HL-60 (cell line): ENCODE measurements at regions not wholly inside any gene's neighbourhood (a gene's known extent, or its start where the extent isn't known, plus 50 kb on each side); places are given as distances from the start of the nearest gene placed in this dataset.

Source experiments
- DNase-seq, 2 experiments: peaks; one replicate each; pipeline ENCODE4 v3.0.0-alpha.2; 2010 to 2020; ENCODE audit warnings: low read depth in 1 of 2, low spot score in 1 of 2
- H3K27ac ChIP-seq: fragments of 250-450 bp; sonication (Bioruptor Pico); replicated peaks from 2 replicates; pipeline ENCODE4 v1.5.1; 2020; ENCODE audit warnings: mild to moderate bottlenecking, moderate library complexity
- H3K27me3 ChIP-seq: fragments of 250-450 bp; sonication (Bioruptor Pico); 2 replicates; pipeline ENCODE4 v1.5.1; 2021; ENCODE audit warnings: mild to moderate bottlenecking, moderate library complexity; ENCODE audit not compliant: insufficient read depth, poor library complexity, severe bottlenecking
- H3K4me3 ChIP-seq: replicated peaks from 2 replicates; pipeline ENCODE4 v1.5.1; 2011; ENCODE audit warnings: mild to moderate bottlenecking, control low read depth, low read length; ENCODE audit not compliant: insufficient read depth
- GABPA ChIP-seq: IDR thresholded peaks from 2 replicates; pipeline ENCODE4 v1.6.1; 2012; ENCODE audit warnings: low read depth
- POLR2AphosphoS5 ChIP-seq: IDR thresholded peaks from 2 replicates; pipeline ENCODE4 v1.6.1; 2012; ENCODE audit warnings: low read depth
- SPI1 ChIP-seq: IDR thresholded peaks from 2 replicates; pipeline ENCODE4 v1.6.1; 2012; ENCODE audit warnings: low read depth, mild to moderate bottlenecking, borderline replicate concordance
- TF ChIP-seq, protein P1 (sequence below): IDR thresholded peaks from 2 replicates; pipeline ENCODE4 v1.6.1; 2012; ENCODE audit warnings: low read depth; ENCODE audit not compliant: insufficient replicate concordance
- TF ChIP-seq, protein P2 (sequence below): IDR thresholded peaks from one replicate; pipeline ENCODE4 v1.5.1; 2011; ENCODE audit warnings: low read length, control low read depth, inconsistent platforms; ENCODE audit not compliant: insufficient read depth

DNA sequence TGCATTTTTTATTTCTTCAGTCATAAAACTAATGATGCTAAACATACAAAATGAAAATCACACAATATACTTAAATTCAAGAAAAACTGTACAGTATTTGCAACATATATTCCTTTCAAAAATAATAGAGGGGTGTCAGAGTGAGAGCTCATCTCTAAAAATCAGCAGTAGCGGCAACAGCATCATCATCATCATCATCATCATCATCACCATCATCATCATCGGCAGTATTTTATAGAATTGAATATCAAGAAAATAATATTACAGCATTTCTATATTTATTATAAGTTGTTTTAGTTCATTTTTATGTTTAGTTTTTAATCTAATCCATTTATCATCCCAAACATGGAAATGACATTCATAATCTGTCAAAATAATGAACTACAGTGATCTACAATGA is 67.4 kb upstream of the PPP1R3A start:
- Histone ChIP-seq H3K4me3 (no peak overlapping the region), H3K27ac (no peak overlapping the region), H3K27me3 (no peaks in the 10 kb centered on the region)
- DNase-seq, result no peak
- TF ChIP-seq, protein P1, sequence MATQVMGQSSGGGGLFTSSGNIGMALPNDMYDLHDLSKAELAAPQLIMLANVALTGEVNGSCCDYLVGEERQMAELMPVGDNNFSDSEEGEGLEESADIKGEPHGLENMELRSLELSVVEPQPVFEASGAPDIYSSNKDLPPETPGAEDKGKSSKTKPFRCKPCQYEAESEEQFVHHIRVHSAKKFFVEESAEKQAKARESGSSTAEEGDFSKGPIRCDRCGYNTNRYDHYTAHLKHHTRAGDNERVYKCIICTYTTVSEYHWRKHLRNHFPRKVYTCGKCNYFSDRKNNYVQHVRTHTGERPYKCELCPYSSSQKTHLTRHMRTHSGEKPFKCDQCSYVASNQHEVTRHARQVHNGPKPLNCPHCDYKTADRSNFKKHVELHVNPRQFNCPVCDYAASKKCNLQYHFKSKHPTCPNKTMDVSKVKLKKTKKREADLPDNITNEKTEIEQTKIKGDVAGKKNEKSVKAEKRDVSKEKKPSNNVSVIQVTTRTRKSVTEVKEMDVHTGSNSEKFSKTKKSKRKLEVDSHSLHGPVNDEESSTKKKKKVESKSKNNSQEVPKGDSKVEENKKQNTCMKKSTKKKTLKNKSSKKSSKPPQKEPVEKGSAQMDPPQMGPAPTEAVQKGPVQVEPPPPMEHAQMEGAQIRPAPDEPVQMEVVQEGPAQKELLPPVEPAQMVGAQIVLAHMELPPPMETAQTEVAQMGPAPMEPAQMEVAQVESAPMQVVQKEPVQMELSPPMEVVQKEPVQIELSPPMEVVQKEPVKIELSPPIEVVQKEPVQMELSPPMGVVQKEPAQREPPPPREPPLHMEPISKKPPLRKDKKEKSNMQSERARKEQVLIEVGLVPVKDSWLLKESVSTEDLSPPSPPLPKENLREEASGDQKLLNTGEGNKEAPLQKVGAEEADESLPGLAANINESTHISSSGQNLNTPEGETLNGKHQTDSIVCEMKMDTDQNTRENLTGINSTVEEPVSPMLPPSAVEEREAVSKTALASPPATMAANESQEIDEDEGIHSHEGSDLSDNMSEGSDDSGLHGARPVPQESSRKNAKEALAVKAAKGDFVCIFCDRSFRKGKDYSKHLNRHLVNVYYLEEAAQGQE, result no peak
- TF ChIP-seq, protein P2, sequence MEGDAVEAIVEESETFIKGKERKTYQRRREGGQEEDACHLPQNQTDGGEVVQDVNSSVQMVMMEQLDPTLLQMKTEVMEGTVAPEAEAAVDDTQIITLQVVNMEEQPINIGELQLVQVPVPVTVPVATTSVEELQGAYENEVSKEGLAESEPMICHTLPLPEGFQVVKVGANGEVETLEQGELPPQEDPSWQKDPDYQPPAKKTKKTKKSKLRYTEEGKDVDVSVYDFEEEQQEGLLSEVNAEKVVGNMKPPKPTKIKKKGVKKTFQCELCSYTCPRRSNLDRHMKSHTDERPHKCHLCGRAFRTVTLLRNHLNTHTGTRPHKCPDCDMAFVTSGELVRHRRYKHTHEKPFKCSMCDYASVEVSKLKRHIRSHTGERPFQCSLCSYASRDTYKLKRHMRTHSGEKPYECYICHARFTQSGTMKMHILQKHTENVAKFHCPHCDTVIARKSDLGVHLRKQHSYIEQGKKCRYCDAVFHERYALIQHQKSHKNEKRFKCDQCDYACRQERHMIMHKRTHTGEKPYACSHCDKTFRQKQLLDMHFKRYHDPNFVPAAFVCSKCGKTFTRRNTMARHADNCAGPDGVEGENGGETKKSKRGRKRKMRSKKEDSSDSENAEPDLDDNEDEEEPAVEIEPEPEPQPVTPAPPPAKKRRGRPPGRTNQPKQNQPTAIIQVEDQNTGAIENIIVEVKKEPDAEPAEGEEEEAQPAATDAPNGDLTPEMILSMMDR, result no peak
- TF ChIP-seq GABPA, result no peak
- TF ChIP-seq SPI1, result no peak
- TF ChIP-seq POLR2AphosphoS5, result no peak

DNA sequence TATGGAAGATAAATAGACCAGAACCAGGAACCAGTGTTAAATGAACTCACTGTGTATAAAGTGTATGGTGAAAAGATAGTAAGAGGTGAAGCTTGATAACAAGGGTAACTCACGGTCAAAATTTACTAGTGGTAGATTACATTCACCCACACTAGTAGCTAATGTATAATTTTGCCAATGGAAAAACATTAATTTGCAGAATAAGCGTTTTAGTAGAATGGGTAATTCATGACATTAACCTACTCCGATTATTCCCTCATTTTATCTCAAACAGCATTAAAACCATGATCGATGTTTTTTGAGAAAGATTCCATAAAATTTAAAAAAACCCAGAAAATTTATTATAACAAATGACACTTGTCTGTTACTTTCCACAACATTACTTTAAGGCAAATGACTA is 57.7 kb upstream of the PPP1R3A start:
- Histone ChIP-seq H3K27ac (no peak overlapping the region), H3K27me3 (no peaks in the 10 kb centered on the region), H3K4me3 (no peak overlapping the region)
- TF ChIP-seq, protein P2, result no peak
- TF ChIP-seq GABPA, result no peak
- TF ChIP-seq POLR2AphosphoS5, result no peak
- no peak for TF ChIP-seq SPI1
- TF ChIP-seq, protein P1, result no peak
- DNase-seq, result no peak

DNA sequence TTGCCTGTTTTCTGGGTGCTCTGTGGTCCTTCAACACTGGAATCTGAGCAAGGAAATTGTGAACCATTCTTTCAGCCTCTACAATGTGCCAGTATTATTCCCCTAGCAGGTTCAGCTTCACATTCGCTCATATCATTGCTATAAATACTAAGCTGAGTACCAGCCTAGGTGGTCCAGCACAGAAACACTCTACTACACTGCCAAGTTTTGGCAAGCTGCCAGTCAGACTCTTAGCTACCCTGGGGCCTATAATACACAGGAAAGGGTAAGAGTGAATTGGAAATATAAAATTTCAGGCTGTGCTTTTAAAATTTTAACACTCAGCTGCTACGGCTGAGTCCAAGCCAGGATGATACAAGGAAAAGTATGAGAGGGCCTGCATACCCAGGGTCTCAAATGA is 49.9 kb upstream of the PPP1R3A start:
- TF ChIP-seq, protein P1, result no peak
- no peak for TF ChIP-seq GABPA
- TF ChIP-seq SPI1, result no peak
- TF ChIP-seq, protein P2, result no peak
- TF ChIP-seq POLR2AphosphoS5, result no peak
- no peak overlapping the region for H3K4me3 ChIP-seq
- DNase-seq, result no peak
- H3K27ac ChIP-seq, result no peak overlapping the region
- no peaks in the 10 kb centered on the region for H3K27me3 ChIP-seq
